HG03469 (cell line): ENCODE measurements at regions not wholly inside any gene's neighbourhood (a gene's known extent, or its start where the extent isn't known, plus 50 kb on each side); places are given as distances from the start of the nearest gene placed in this dataset.

Experiments
- ATAC-seq: cut with Tn5 transposase; IDR thresholded peaks from one replicate; pipeline ENCODE4 v1.9.1; 2021; ENCODE audit warnings: mild to moderate bottlenecking, moderate library complexity, moderate number of reproducible peaks; ENCODE audit not compliant: unreplicated experiment

DNA sequence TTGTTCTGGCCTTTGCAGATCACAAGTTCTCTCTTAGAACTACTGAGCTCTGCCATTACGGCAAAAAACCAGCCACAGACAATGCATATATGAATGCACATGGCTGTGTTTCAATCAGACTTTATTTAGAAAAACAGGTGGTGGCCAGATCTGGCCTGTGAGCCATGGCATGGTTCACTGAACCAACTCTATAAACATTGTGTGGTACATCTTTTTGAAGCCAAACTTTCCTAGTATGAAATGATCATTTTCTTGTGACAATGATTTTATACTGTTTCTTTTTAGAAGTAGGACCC lies 65.9 kb upstream of the AMZ2 start:
- ATAC-seq = peak; percentile 41

DNA sequence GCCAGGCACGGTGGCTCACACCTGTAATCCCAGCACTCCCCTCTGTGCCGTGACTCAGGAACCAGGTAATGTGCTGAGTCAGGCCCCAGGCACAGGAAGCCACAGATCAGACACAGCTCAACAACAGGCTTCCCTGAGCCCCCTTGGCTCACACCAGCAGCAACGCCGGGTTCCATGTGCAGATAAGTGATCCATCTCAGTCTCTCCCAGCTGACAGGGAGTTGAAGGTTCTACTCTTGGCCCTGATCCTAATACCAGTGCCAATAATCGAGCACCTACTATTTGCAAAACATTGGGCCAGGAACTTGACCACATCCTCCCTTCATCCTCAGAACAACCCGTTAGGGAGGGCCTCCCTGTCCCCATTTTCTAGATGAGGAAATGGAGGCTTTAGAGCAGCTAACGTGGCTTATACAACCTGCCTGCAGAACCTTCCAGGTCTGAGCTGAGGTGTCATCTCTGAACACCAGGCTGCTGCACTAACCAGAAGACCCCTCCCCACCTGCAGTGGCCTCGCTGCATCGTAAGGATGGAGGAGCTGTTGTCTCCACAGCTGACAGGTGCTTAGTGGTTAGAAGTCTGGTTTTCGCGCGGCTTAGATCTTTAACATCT lies 64.8 kb upstream of the AMZ2 start:
- no peak for ATAC-seq

DNA sequence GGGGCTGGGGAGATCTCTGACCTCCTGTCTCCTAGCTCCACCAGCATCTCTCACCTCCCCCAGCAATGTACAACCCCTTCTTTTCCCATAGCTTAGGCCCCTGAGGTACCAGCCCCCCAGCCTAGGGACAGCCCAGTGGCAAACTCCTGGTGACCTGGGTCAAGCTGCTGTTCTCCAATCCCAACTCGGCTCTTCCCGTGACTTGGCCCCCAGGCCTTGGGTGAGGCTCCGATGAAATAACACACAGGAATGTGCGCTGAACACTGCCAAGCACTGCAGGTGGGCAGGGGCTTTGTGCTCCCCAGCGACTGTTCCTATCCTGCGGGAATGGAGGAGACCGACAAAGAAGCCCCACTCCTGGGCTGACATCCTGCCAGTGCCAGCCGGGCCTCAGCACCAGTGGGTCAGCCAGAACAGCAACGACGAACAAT lies 63.7 kb upstream of the AMZ2 start:
- no peak for ATAC-seq

DNA sequence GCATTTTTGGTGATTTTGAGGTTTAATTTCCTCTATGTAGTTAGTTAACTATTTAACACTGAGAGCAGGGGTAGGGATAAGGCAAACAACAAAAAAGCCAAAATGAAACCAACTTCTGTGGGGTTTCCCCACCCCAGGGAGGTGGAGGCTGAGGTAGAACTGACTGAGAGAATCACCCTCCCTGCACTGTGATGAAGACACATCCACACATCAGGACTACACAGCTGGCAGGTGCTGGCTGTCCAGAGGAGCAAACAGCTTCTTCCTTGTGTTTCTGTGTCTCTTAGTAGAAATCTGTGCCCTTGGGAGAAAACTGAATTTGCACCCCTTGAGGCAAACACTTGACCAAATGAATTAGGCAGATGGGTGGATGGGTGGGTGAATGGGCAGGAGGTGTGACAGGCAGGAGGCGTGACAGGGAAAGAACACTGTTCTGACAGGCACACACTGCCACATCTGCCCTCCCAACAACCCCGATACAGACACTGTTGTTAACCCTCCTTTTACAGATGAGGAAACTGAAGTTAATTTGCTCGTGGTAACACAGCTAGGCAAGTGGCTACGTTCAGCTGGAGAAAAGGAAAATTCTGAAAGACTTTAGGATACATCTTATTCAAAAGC lies 62.9 kb upstream of the AMZ2 start:
- ATAC-seq = peak; percentile 41

DNA sequence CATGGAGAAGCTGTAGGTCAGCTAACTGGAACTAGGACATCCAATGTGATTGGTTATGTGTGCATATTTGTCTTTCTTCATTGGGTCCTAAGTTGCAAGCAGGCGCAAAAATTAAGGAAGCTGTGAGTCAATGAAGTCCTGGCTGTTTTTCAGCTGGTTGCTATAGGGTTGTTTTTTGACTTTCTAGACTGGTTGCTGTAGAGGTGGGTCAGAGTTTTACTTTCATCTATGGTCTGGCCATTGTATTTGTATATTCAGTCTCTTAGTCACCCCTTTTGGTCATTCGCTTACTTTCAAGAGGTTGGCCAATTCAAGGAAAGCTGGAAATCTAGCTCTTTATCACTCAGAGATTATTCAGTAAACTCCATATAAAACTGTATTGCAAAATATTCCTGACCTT lies 62.0 kb upstream of the AMZ2 start:
- ATAC-seq = no peak

DNA sequence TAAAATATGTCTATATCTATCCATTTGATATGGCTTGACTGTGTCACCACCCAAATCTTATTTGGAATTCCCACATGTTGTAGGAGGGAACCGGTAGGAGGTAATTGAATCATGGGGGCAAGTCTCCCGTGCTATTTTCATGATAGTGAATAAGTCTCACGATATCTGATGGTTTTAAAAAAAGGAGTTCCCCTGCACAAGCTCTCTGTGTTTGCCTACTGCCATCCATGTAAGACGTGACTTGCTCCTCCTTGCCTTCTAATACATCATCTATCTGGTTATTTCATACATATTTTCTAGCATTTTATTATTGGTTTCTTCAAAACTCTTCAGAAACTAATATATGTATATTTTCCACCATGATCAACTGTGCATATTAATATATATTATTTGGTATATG lies 57.3 kb upstream of the AMZ2 start:
- ATAC-seq = no peak

DNA sequence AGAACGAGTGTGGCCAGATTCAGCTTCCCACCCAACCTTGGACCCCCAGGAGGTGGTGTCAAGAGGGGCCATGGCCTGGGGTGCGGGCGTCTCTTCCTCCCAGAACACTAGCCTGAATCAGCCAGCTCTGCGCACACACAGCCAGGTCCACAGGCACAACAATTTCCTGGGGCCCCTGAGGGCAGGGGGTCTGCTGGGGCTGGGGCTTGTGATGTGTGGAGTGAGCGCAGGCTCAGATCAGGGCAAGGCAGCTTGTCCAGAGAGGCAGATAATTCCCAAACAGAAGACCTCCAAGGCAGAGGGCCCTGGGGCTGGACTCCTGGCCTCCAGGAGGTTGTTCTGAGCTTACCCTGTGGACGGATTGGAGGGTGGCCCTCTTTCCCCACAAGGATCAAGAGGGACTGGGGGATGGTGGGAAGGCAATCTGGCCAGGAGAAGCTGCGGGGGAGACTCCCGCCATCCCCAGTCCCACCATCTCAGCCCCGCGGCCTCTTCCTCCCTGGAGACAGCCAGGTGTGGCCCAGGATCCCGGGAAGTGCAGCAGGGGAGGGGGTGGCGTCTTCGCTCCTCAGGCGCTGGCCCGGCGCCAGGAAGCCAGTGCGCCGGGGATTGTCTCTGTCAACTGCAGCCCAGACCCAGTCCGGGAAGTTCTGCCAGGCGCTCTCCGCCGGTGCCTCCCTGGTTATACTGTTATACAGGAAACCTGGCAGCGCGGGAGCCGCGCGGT lies 52.0 kb upstream of the AMZ2 start:
- no peak for ATAC-seq

DNA sequence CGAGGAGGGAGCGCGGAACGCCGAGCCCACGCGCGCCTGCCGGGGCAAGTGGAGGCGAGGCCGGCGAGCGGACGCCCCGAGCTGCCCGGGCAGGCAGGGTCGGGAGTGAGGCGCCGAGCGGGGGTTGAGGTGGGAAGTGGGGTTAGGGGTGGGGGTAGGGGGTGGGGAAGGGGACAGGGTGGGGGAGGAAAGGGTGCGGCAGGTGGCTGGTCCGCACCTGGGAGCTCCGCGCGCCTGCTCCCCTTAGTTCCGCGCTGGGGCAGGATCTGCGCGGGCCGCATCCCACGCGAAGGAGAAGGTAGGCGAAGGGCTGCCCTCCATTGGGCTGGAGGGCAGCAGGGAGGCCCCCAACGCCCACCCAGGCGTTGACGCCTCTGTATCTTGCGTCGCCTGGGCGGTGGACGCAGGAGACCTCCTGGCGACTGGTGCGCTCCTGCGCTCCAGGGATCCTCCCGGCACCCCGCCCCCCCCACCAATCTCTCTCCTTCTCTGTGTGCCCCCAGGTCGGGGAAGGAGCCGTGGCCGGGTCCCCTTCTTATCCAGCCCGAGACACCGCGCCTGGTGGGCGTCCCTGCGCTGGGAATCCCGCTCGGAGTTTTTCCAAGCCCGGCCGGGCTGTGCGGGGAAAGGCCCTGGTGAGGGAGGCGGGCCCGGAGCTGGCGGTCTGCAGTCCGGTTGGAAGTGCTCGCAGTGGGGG lies 51.3 kb upstream of the AMZ2 start:
- no peak for ATAC-seq

DNA sequence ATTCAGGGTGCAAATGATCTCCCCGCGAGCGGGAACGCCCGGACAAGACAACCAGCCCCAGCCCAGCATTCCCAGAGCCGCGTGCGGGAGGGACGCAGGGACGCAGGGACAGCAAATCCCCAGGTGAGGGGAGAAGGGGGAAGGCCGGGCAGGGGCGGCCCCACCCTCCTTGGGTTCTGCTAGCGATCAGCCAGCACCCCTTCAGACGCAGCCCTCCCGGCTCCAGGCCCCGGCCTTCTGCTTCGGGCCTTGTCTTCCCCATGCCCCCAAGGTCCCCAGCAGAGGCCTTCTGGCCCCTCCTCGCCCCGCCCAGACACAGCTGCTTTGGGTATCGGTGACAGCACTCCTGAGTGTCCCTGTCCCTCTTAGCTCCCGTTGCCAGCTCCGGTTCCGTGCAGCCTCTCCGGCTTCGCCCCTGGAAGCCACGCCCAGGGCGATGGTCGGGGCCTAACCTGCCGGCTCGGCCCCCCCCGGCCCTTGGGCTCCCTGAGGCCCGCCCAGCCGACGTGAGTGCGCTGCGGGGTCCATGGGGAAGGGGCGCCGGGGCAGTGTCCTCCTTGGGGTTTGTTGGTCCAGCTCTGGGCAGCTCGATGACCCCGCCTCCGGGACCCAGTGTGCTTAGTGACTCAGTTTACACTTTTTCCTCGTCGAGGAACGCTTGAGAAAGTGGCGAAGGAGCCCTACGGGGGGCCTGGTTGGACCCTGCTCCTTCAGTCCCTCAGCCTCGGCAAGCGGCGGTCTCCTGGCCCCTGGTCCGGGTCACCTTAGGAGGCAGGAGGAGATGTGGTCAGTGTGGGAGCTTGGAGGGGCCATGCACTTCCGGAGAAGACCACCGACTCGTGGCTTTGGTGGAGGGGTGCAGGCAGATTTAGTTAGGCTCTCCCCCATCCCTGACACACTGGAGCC lies 50.5 kb upstream of the AMZ2 start:
- no peak for ATAC-seq

DNA sequence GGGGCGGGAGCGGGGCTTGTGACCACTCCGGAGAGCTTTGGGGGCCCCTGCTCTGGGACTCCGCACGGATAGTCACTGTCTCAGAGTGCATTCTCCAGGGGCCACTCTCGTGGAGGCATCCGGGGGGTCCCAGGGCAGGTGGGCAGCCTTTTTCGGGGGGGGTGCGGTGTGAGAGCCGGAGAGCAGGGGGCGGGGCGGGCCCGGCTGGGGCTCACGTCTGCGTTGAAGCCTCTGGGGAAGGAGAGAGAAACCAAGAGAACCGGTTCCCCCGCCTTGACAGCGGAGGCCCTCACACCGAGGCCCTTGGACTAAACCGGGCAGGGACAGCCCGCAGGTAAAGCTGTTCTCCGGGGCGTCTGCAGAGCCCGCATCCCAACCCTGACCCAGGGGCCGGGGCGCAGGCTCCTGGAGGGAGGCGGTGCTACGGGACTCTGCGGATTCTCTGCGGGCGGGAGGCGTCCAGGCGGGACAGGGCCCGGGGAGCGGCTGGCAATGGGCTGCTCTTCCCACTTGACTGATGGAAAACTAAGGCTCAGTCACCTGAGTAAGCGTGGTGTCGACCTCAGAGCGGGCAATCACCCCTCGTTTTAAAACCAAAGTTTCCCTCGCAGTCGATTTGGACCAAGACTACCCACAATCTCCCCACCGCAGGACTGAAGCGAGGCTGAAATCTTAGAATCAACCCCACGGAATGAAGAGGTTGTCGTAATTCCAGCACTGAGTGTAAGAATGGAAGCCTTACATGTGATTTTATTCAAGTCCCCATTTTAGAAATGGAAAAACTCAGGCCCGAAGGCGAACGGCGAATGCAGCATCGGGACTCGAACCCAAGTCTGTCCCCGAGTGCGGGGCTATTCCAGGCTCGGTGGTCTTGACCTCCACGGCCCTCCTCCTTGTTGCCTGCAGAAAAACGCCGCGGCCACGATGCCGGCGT lies 49.6 kb upstream of the AMZ2 start:
- ATAC-seq = no peak
